B cell (primary cell): ENCODE measurements at regions not wholly inside any gene's neighbourhood (a gene's known extent, or its start where the extent isn't known, plus 50 kb on each side); places are given as distances from the start of the nearest gene placed in this dataset.

Source experiments
- ATAC-seq: fragments of 200-7000 bp; cut with Tn5 transposase; one replicate; pipeline ENCODE4 v1.10.0; 2021; ENCODE audit warnings: low read depth, mild to moderate bottlenecking, moderate number of reproducible peaks, moderate library complexity
- CTCF ChIA-PET: fragments of 350-600 bp; sonication (Branson Sonifier 250); formaldehyde crosslinking; loops from one replicate; lab custom pipeline; 2021; ENCODE audit warnings: antibody characterized with exemption, inconsistent platforms; lab: Charles Lee
- POLR2A ChIA-PET: fragments of 350-600 bp; sonication (Branson Sonifier 250); formaldehyde crosslinking; loops from one replicate; lab custom pipeline; 2021; ENCODE audit warnings: antibody characterized with exemption; lab: Charles Lee
- DNase-seq: peaks from one replicate; pipeline ENCODE4 v3.0.0; 2013
- H2AFZ ChIP-seq: 2 replicates; pipeline ENCODE4 v1.6.1; 2012; ENCODE audit warnings: mild to moderate bottlenecking, low read depth, low read length; ENCODE audit not compliant: insufficient read depth, poor library complexity, severe bottlenecking
- H3K27ac ChIP-seq, 2 donors: 1 replicate in 1 of 2; 2 replicates in 1 of 2; pipeline ENCODE4 v1.5.1; 2012 to 2013; ENCODE audit warnings: low read length in 2 of 2, mild to moderate bottlenecking in 2 of 2, moderate library complexity in 1 of 2
- H3K27me3 ChIP-seq, 4 experiments: fragments of 200-600 bp in 1 of 4; sonication (generic) in 1 of 4; replicated peaks in 1 of 4; 1 replicate in 2 of 4; 2 replicates in 2 of 4; pipeline versions ENCODE4 v1.6.1 to v1.7.0; 2013 to 2016; ENCODE audit warnings: low read length in 3 of 4, mild to moderate bottlenecking in 2 of 4, mixed read lengths in 1 of 4, moderate library complexity in 1 of 4; ENCODE audit not compliant: insufficient read depth in 4 of 4, control insufficient read depth in 3 of 4; ENCODE audit errors: control extremely low read depth in 1 of 4
- H3K36me3 ChIP-seq, 2 experiments: replicated peaks in 1 of 2; 1 replicate in 1 of 2; 2 replicates in 1 of 2; pipeline versions ENCODE4 v1.6.1 to v1.7.1; 2013; ENCODE audit warnings: low read length in 1 of 2; ENCODE audit not compliant: insufficient read depth in 2 of 2, control insufficient read depth in 1 of 2; ENCODE audit errors: control extremely low read depth in 1 of 2, extremely low read depth in 1 of 2
- H3K4me1 ChIP-seq, 2 donors: fragments of 200-600 bp in 1 of 2; sonication (generic) in 1 of 2; 1 replicate in 1 of 2; 2 replicates in 1 of 2; pipeline versions ENCODE4 v1.5.1 to v1.6.1; 2013 to 2017; ENCODE audit warnings: low read length in 2 of 2; ENCODE audit not compliant: control insufficient read depth in 2 of 2, insufficient read depth in 2 of 2
- H3K4me2 ChIP-seq: replicated peaks from 2 replicates; pipeline ENCODE3; 2012; ENCODE audit warnings: mild to moderate bottlenecking, low read depth, low read length; ENCODE audit not compliant: poor library complexity, severe bottlenecking
- H3K4me3 ChIP-seq, 5 experiments: fragments of 200-600 bp in 1 of 5; sonication (generic) in 1 of 5; 1 replicate in 3 of 5; 2 replicates in 2 of 5; pipeline versions ENCODE4 v1.5.1 to v1.7.0; 2011 to 2016; ENCODE audit warnings: low read length in 4 of 5, mild to moderate bottlenecking in 4 of 5, low read depth in 2 of 5, control low read depth in 1 of 5, moderate library complexity in 1 of 5; ENCODE audit not compliant: insufficient read depth in 1 of 5; ENCODE audit errors: control extremely low read depth in 1 of 5, extremely low read depth in 1 of 5
- H3K79me2 ChIP-seq: fragments of 200-600 bp; sonication (generic); one replicate; pipeline ENCODE4 v1.6.0; 2016; ENCODE audit warnings: low read length; ENCODE audit not compliant: control insufficient read depth, insufficient read depth
- H3K9ac ChIP-seq: fragments of 200-600 bp; sonication (generic); 2 replicates; pipeline ENCODE4 v1.6.1; 2017; ENCODE audit warnings: mild to moderate bottlenecking, low read length, moderate library complexity
- H3K9me3 ChIP-seq, 3 donors: one replicate each; pipeline versions ENCODE4 v1.6.1 to v1.7.1; 2013; ENCODE audit warnings: low read length in 2 of 3; ENCODE audit not compliant: control insufficient read depth in 2 of 3, insufficient read depth in 1 of 3; ENCODE audit errors: control extremely low read depth in 1 of 3
- H4K20me1 ChIP-seq: 2 replicates; pipeline ENCODE4 v1.6.0; 2012; ENCODE audit warnings: mild to moderate bottlenecking, low read length; ENCODE audit not compliant: insufficient read depth, control insufficient read depth, poor library complexity, severe bottlenecking
- H3K27ac Mint-ChIP-seq: one replicate; pipeline ENCODE4 v1.8.0; 2021; ENCODE audit warnings: mixed read lengths
- H3K27me3 Mint-ChIP-seq: one replicate; pipeline ENCODE4 v1.8.0; 2021; ENCODE audit warnings: mixed read lengths
- H3K4me1 Mint-ChIP-seq: one replicate; pipeline ENCODE4 v1.8.0; 2021; ENCODE audit warnings: mixed read lengths
- H3K4me3 Mint-ChIP-seq: one replicate; pipeline ENCODE4 v1.8.0; 2021; ENCODE audit warnings: mixed read lengths
- H3K9me3 Mint-ChIP-seq: one replicate; pipeline ENCODE4 v1.8.0; 2022; ENCODE audit warnings: mixed read lengths; ENCODE audit not compliant: insufficient read depth
- EZH2 ChIP-seq: IDR thresholded peaks from 2 replicates; pipeline ENCODE4 v1.6.1; 2012; ENCODE audit warnings: borderline replicate concordance, low read depth, mild to moderate bottlenecking, moderate library complexity, low read length; ENCODE audit not compliant: insufficient read depth, poor library complexity, severe bottlenecking
- WGBS: methylation state at CpG from one replicate; pipeline ENCODE4 v1.1.5; 2013; ENCODE audit warnings: missing lambda C conversion rate; ENCODE audit not compliant: insufficient coverage; 5-methylcytosine and 5-hydroxymethylcytosine counted together
- intact Hi-C: fragments of 100-400 bp; cut with micrococcal nuclease; formaldehyde crosslinking; loops from one replicate; pipeline ENCODE4 v1.10.0; 2022
- TF ChIP-seq, protein P1 (sequence below): fragments of 200-600 bp; IDR thresholded peaks from one replicate; pipeline ENCODE4 v1.8.0; 2022; ENCODE audit warnings: antibody characterized with exemption, mild to moderate bottlenecking

GRCh38 chr3:110526777-110527727, 544.6 kb upstream of the NECTIN3 start:
- H3K4me1 Mint-ChIP-seq: no peaks in the 10 kb centered on the region
- no peaks in the 10 kb centered on the region for H3K27me3 Mint-ChIP-seq
- H3K4me1 ChIP-seq: no peaks in the 10 kb centered on the region
- POLR2A ChIA-PET: no interaction called here
- CTCF ChIA-PET: no interaction called here
- H3K27ac ChIP-seq: no peak overlapping the region
- TF ChIP-seq EZH2: no peak
- TF ChIP-seq, protein P1, sequence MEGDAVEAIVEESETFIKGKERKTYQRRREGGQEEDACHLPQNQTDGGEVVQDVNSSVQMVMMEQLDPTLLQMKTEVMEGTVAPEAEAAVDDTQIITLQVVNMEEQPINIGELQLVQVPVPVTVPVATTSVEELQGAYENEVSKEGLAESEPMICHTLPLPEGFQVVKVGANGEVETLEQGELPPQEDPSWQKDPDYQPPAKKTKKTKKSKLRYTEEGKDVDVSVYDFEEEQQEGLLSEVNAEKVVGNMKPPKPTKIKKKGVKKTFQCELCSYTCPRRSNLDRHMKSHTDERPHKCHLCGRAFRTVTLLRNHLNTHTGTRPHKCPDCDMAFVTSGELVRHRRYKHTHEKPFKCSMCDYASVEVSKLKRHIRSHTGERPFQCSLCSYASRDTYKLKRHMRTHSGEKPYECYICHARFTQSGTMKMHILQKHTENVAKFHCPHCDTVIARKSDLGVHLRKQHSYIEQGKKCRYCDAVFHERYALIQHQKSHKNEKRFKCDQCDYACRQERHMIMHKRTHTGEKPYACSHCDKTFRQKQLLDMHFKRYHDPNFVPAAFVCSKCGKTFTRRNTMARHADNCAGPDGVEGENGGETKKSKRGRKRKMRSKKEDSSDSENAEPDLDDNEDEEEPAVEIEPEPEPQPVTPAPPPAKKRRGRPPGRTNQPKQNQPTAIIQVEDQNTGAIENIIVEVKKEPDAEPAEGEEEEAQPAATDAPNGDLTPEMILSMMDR: no peak
- H4K20me1 ChIP-seq: no peaks in the 10 kb centered on the region
- DNase-seq (no peak), ATAC-seq (no peak)
- no peak overlapping the region for H2AFZ ChIP-seq
- no peaks in the 10 kb centered on the region for H3K9me3 ChIP-seq
- H3K36me3 ChIP-seq: no peaks in the 10 kb centered on the region
- no peak overlapping the region for H3K4me2 ChIP-seq
- WGBS: 60% methylated on average over 1 of the region's 3 CpGs
- H3K27me3 ChIP-seq: no peaks in the 10 kb centered on the region
- no peaks in the 10 kb centered on the region for H3K9me3 Mint-ChIP-seq
- H3K9ac ChIP-seq: no peak overlapping the region
- no peak overlapping the region for H3K4me3 ChIP-seq
- no peak overlapping the region for H3K4me3 Mint-ChIP-seq
- intact Hi-C loops: no loop called here
- H3K27ac Mint-ChIP-seq: no peak overlapping the region
- H3K79me2 ChIP-seq: no peaks in the 10 kb centered on the region
